CD4-positive, alpha-beta T cell (primary cell): ENCODE measurements at regions not wholly inside any gene's neighbourhood (a gene's known extent, or its start where the extent isn't known, plus 50 kb on each side); places are given as distances from the start of the nearest gene placed in this dataset.

Experiments used
- ATAC-seq: fragments of 200-7000 bp; cut with Tn5 transposase; one replicate; pipeline ENCODE4 v1.10.0; 2022; ENCODE audit warnings: mild to moderate bottlenecking; ENCODE audit not compliant: poor library complexity
- CTCF ChIA-PET: fragments of 350-600 bp; sonication (Branson Sonifier 250); formaldehyde crosslinking; loops from one replicate; lab custom pipeline; 2021; ENCODE audit warnings: antibody characterized with exemption, inconsistent platforms; lab: Charles Lee
- POLR2A ChIA-PET: fragments of 350-600 bp; sonication (Branson Sonifier 250); formaldehyde crosslinking; loops from one replicate; lab custom pipeline; 2021; ENCODE audit warnings: antibody characterized with exemption, inconsistent platforms; lab: Charles Lee
- DNase-seq, 14 experiments: peaks; one replicate each; pipeline ENCODE4 v3.0.0-alpha.2; 2013 to 2020; ENCODE audit warnings: mixed read lengths in 2 of 14
- H3K27ac ChIP-seq, 2 donors: one replicate each; pipeline versions ENCODE4 v1.5.1 to v1.7.0; 2013; ENCODE audit warnings: low read length in 2 of 2, low read depth in 1 of 2, mild to moderate bottlenecking in 1 of 2
- H3K27me3 ChIP-seq, 2 experiments: 1 replicate in 1 of 2; 2 replicates in 1 of 2; pipeline versions ENCODE4 v1.6.1 to v1.7.0; 2013; ENCODE audit warnings: low read length in 2 of 2, control low read depth in 1 of 2, mild to moderate bottlenecking in 1 of 2, moderate library complexity in 1 of 2; ENCODE audit not compliant: insufficient read depth in 2 of 2, control insufficient read depth in 1 of 2
- H3K36me3 ChIP-seq: one replicate; pipeline ENCODE4 v1.6.1; 2013; ENCODE audit warnings: low read length, control low read depth; ENCODE audit not compliant: insufficient read depth
- H3K4me1 ChIP-seq: one replicate; pipeline ENCODE4 v1.6.1; 2013; ENCODE audit warnings: low read length, control low read depth; ENCODE audit not compliant: insufficient read depth
- H3K4me3 ChIP-seq: one replicate; pipeline ENCODE4 v1.5.1; 2013; ENCODE audit warnings: mild to moderate bottlenecking, low read length, moderate library complexity
- H3K9me3 ChIP-seq, 2 experiments: 1 replicate in 1 of 2; 2 replicates in 1 of 2; pipeline versions ENCODE4 v1.6.1 to v1.7.0; 2013; ENCODE audit warnings: low read length in 2 of 2, mild to moderate bottlenecking in 2 of 2, control low read depth in 1 of 2, moderate library complexity in 1 of 2; ENCODE audit not compliant: control insufficient read depth in 1 of 2, insufficient read depth in 1 of 2
- H3K27ac Mint-ChIP-seq: one replicate; pipeline ENCODE4 v1.8.0; 2020; ENCODE audit warnings: mixed read lengths
- H3K27me3 Mint-ChIP-seq: one replicate; pipeline ENCODE4 v1.8.0; 2021; ENCODE audit warnings: mixed read lengths
- H3K36me3 Mint-ChIP-seq: one replicate; pipeline ENCODE4 v1.8.0; 2021; ENCODE audit warnings: low read depth, mixed read lengths
- H3K4me1 Mint-ChIP-seq: one replicate; pipeline ENCODE4 v1.8.0; 2021; ENCODE audit warnings: low read depth, mixed read lengths
- H3K4me3 Mint-ChIP-seq: one replicate; pipeline ENCODE4 v1.8.0; 2020; ENCODE audit warnings: mild to moderate bottlenecking, mixed read lengths
- H3K9me3 Mint-ChIP-seq: one replicate; pipeline ENCODE4 v1.8.0; 2020; ENCODE audit warnings: mixed read lengths
- CTCF ChIP-seq: fragments of 200-600 bp; IDR thresholded peaks from one replicate; pipeline ENCODE4 v1.8.0; 2022; ENCODE audit warnings: antibody characterized with exemption, mild to moderate bottlenecking
- intact Hi-C, 2 experiments: fragments of 100-400 bp; cut with DNase I in 1 of 2; cut with micrococcal nuclease in 1 of 2; formaldehyde crosslinking; loops; one replicate each; pipeline versions ENCODE4 v1.15.1 to v1.9.0; 2023 to 2025; cut with DNase I, micrococcal nuclease

GRCh38 chr18:39666541-39666940 is 2100.9 kb upstream of the CELF4 start:
- Histone ChIP-seq H3K4me3 (no peak overlapping the region), H3K9me3 (peaks cover 0 to 15% of the 10 kb centered on the region in 2 experiments), H3K27ac (no peak overlapping the region), H3K36me3 (no peaks in the 10 kb centered on the region), H3K27me3 (no peaks in the 10 kb centered on the region), H3K4me1 (no peaks in the 10 kb centered on the region)
- no peak for ATAC-seq
- intact Hi-C loops, result no loop called here
- CTCF ChIA-PET, result no interaction called here
- DNase-seq, result no peak
- no peaks in the 10 kb centered on the region for H3K36me3 Mint-ChIP-seq
- TF ChIP-seq CTCF, result no peak
- POLR2A ChIA-PET, result no interaction called here
- H3K9me3 Mint-ChIP-seq, result peaks cover 5% of the 10 kb centered on the region
- H3K27ac Mint-ChIP-seq, result no peak overlapping the region
- H3K27me3 Mint-ChIP-seq, result no peaks in the 10 kb centered on the region
- no peaks in the 10 kb centered on the region for H3K4me1 Mint-ChIP-seq
- H3K4me3 Mint-ChIP-seq, result no peak overlapping the region

GRCh38 chr18:39661856-39662366 is 2096.3 kb upstream of the CELF4 start:
- Histone ChIP-seq H3K36me3 (no peaks in the 10 kb centered on the region), H3K27ac (no peak overlapping the region), H3K4me1 (no peaks in the 10 kb centered on the region), H3K27me3 (no peaks in the 10 kb centered on the region), H3K4me3 (no peak overlapping the region), H3K9me3 (peaks cover 0 to 9% of the 10 kb centered on the region in 2 experiments)
- no peak for TF ChIP-seq CTCF
- H3K36me3 Mint-ChIP-seq, result no peaks in the 10 kb centered on the region
- ATAC-seq (no peak), DNase-seq (no peak)
- H3K4me1 Mint-ChIP-seq, result no peaks in the 10 kb centered on the region
- no peak overlapping the region for H3K4me3 Mint-ChIP-seq
- no peak overlapping the region for H3K27ac Mint-ChIP-seq
- H3K9me3 Mint-ChIP-seq, result peaks cover 4% of the 10 kb centered on the region
- intact Hi-C loops, result no loop called here
- ChIA-PET CTCF (no interaction called here), POLR2A (no interaction called here)
- H3K27me3 Mint-ChIP-seq, result no peaks in the 10 kb centered on the region

- Mint-ChIP-seq H3K4me3 (no peak overlapping the region), H3K9me3 (peaks cover 3% of the 10 kb centered on the region)
- intact Hi-C loops, result no loop called here
These were observed 2094.5 kb upstream of the CELF4 start for GRCh38 chr18:39660141-39660540.

More at GRCh38 chr18:39660141-39660540, 2094.5 kb upstream of the CELF4 start:
- POLR2A ChIA-PET, result no interaction called here
- no peak for ATAC-seq
- Histone ChIP-seq H3K4me3 (no peak overlapping the region), H3K9me3 (peaks cover 0 to 3% of the 10 kb centered on the region in 2 experiments), H3K4me1 (no peaks in the 10 kb centered on the region), H3K27ac (no peak overlapping the region), H3K27me3 (no peaks in the 10 kb centered on the region), H3K36me3 (no peaks in the 10 kb centered on the region)
- no peak for DNase-seq
- no peak overlapping the region for H3K27ac Mint-ChIP-seq
- no peaks in the 10 kb centered on the region for H3K36me3 Mint-ChIP-seq
- H3K27me3 Mint-ChIP-seq, result no peaks in the 10 kb centered on the region
- no peak for TF ChIP-seq CTCF
- CTCF ChIA-PET, result no interaction called here
- H3K4me1 Mint-ChIP-seq, result no peaks in the 10 kb centered on the region
